ENCODE measurements at regions not wholly inside any gene's neighbourhood (a gene's known extent, or its start where the extent isn't known, plus 50 kb on each side); places are given as distances from the start of the nearest gene placed in this dataset.

DNA sequence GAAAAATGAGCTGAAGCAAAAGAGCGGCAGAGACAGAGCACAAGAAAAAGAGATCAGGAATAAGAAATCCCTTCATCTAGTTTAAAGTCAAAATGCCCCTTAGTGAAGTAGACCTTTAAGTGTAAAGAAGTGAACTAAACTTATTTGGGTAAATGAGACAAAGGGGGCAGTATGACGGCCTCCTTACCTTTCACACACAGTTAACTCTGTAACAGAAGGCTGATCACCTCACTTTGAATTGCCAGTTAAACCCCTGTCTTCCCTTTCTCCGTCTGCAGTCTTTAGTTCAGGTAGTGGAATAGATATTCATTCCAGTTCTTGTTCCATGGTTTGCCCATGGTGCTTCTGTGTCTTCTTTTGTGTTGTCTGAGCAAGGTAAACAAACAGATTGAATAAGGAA, 1029.8 kb downstream of the DIAPH3 start:
- H3K9me3 Mint-ChIP-seq = no peaks in the 10 kb centered on the region
- Histone ChIP-seq H2BK15ac (ENCODE audit: low read depth, low read length) (no peak overlapping the region), H3K79me1 (ENCODE audit: insufficient read depth, low read depth, low read length, poor library complexity, severe bottlenecking) (no peaks in the 10 kb centered on the region), H4K8ac (replicated peaks; ENCODE audit: insufficient read length, low read depth, low read length) (no peak overlapping the region), H3K9ac (ENCODE audit: extremely low read depth, insufficient read length, low read length) (no peak overlapping the region), H3K4me2 (ENCODE audit: insufficient read depth, insufficient read length, low read length) (no peak overlapping the region), H3K14ac (ENCODE audit: insufficient read depth, low read length) (no peak overlapping the region), H3T11ph (ENCODE audit: low read length) (no peak overlapping the region), H3K79me2 (ENCODE audit: insufficient read depth, low read length) (no peaks in the 10 kb centered on the region), H3K9me3 (ENCODE audit: control insufficient read depth, low read depth, low read length) (no peaks in the 10 kb centered on the region), H2BK5ac (ENCODE audit: insufficient read length, low read length) (no peak overlapping the region), H3K4ac (ENCODE audit: low read depth, low read length) (no peak overlapping the region), H4K5ac (ENCODE audit: insufficient read length, low read depth, low read length) (no peak overlapping the region), H3K4me1 (ENCODE audit: insufficient read depth, low read length) (no peaks in the 10 kb centered on the region), H2AK5ac (ENCODE audit: insufficient read length, low read length) (no peak overlapping the region), H4K20me1 (ENCODE audit: control insufficient read depth, insufficient read depth, insufficient read length) (no peaks in the 10 kb centered on the region), H2AFZ (ENCODE audit: low read length) (no peak overlapping the region), H2BK20ac (ENCODE audit: low read depth, low read length, poor library complexity, severe bottlenecking) (no peak overlapping the region), H3K18ac (ENCODE audit: insufficient read length, low read depth, low read length) (no peak overlapping the region), H4K91ac (ENCODE audit: insufficient read length, low read depth, low read length) (no peak overlapping the region), H2BK120ac (ENCODE audit: low read depth, low read length, poor library complexity, severe bottlenecking) (no peak overlapping the region), H3K23ac (ENCODE audit: insufficient read length, low read depth, low read length) (no peak overlapping the region), H3K27me3 (ENCODE audit: insufficient read depth, low read length) (no peaks in the 10 kb centered on the region), H3K56ac (ENCODE audit: insufficient read length, low read depth, low read length) (no peak overlapping the region), H2BK12ac (ENCODE audit: insufficient read length, low read depth, low read length) (no peak overlapping the region), H3K23me2 (ENCODE audit: insufficient read length, low read depth, low read length, poor library complexity, severe bottlenecking) (no peaks in the 10 kb centered on the region), H3K27ac (ENCODE audit: insufficient read length, low read depth, low read length) (no peak overlapping the region)
- peak overlapping the region in 1 of 3 experiments; percentile 67; a peak in 1 of 7 replicates for H3K27ac Mint-ChIP-seq
- no peak; the same call in 2 of the 3 replicates for TF ChIP-seq CTCF (conservative IDR thresholded peaks at IDR 0.05)
- no peaks in the 10 kb centered on the region for H3K36me3 Mint-ChIP-seq (ENCODE audit: insufficient read depth in 1 of 3, low read depth in 3 of 3)
- no CpG with 5 or more reads among the region's 3 CpGs for WGBS (ENCODE audit: extremely low coverage, insufficient read length, low lambda C conversion rate)
- H3K4me3 Mint-ChIP-seq = no peak overlapping the region
- H3K27me3 Mint-ChIP-seq (ENCODE audit: low read depth) = no peaks in the 10 kb centered on the region
- H3K4me1 Mint-ChIP-seq = peaks cover 13 to 20% of the 10 kb centered on the region in 2 experiments
- no peak for DNase-seq
